OCI-LY3 (cell line): ENCODE measurements at regions not wholly inside any gene's neighbourhood (a gene's known extent, or its start where the extent isn't known, plus 50 kb on each side); places are given as distances from the start of the nearest gene placed in this dataset.

Experiments
- CTCF ChIP-seq: fragments of 200-600, 300-600 bp; sonication (generic); IDR thresholded peaks from 2 replicates; pipeline ENCODE4 v1.5.1; 2014; ENCODE audit warnings: antibody characterized with exemption, low read length, low read depth
- EZH2phosphoT487 ChIP-seq: fragments of 200-600 bp; shearing (Covaris generic); IDR thresholded peaks from 2 replicates; pipeline ENCODE4 v1.6.1; 2018; ENCODE audit warnings: antibody characterized with exemption, mixed run types, low read depth

- no peak for TF ChIP-seq CTCF
- TF ChIP-seq EZH2phosphoT487 = no peak
Observed at GRCh38 chr5:67516948-67517565, 320.5 kb upstream of the CD180 start.
